Eye (tissue), 1 donor: ENCODE measurements at regions not wholly inside any gene's neighbourhood (a gene's known extent, or its start where the extent isn't known, plus 50 kb on each side); places are given as distances from the start of the nearest gene placed in this dataset.

Source experiments
- DNase-seq: peaks from one replicate; pipeline ENCODE4 v3.0.0-alpha.2; 2015

DNA sequence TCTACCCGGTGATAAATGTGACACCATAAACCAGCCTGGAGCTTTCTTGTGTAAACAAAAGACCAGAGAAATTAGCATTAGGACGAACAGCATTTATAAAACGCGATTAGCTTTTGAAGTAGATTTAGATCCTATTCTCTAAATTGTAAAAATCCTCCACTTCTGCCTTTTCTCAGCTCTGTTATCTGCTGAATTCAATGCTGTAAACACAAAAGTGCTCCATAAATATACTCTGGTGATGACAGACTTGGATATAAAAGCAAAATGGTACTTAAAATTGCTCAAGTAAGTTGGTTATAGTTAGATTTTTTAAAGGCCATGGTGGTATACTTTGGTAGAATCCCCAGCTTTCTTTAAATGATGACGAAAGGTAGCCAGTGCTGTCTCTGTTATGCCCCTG is 114.6 kb upstream of the RMST start:
- DNase-seq = no peak

DNA sequence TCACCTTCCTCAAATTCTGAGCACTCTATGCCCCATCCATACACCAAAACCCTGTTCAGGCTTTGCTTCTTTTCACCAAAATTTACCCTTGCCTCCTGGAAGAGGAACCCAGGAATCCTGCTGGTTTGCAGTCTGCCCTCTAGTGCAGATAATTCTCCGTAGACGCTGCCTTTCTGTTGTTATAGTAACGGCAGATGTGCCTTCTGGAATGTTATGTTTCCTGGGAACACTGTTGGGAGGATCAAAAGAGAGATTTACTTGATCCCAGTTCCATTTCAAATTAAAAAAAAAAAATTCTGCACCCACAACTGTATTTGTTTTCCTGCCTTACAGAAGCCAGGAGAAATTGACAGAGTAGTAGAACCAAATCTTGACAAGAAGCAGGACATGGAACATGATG is 104.2 kb upstream of the RMST start:
- no peak for DNase-seq

DNA sequence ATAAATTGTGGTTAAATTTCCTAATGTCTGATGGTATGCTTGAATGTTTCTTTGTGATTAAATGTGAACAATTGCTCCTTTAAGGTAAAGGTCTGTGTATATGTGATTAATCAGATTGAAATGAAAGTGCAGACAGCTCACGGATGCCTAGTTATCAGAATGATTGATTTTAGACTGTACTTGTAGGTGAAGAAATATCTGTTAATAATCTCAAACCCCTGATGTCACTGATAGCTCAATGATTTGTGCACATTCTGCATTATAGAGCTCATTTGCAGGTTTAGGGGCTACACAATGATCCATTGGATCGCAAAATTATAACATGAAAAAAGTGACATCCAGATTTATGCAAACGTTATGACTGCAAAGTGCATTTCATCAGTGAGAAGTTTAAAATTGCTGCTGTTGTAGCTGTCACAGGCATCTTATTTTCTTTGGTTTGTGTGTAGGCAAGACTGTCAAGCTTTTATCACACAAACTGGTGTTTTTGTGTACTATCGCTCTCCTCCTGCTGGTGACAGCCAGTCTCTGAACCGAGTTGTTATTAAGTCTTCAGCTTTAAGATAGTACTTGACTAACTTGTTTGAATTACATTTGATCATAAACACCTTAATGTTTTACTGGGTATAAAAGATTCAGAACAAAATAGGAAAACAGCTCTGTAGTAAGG is 103.4 kb upstream of the RMST start:
- DNase-seq = no peak

DNA sequence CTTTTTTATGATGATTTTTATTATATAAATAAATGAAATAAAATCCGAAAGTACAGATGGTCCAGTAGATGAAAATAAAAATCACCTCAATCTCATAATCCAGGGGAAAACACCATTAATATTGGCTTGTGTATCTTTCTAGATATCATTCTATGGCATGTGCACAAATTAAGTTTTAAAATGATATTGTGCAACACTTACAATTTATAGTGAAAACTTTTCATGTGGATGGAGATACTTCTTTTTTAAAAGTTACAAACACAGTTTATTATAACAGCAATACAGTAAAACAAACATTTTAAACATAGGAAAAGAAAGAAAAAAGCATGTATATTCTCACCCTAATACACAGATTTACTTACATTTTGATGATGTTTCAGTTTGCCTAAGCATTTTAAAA is 98.9 kb upstream of the RMST start:
- DNase-seq = no peak

DNA sequence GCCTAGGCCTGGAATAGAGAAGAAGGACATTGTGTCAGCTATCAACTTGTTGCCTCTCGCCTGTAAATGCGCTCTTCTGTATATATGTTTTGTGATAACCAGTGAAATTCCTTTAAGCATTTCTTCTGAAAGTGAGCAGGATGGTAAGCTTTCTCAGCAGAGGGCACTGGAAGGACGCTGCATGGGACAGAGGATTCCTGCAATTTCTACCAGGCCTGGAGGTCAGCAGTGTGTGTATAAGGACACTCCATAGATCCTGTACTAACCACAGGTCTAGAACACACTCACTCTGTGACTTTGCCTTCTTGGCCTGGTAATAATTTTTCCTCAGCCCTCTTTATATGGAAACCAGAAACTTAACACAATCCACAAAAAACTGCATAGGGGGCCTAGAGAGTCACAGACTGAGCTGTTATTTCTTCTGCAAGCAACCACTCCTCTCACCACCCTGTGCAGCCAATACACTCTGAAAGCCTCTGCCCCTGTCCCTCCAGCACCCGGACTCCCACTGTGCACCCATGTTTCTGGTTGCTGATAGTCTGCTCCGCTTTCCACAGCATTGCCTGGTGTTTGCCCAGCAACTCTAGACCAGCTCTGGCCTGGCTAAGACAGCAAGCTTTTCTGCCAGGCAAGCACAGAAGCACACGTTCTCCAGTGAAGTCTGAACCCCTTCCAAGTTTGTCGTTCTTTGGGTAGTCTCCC is 94.0 kb upstream of the RMST start:
- no peak for DNase-seq

DNA sequence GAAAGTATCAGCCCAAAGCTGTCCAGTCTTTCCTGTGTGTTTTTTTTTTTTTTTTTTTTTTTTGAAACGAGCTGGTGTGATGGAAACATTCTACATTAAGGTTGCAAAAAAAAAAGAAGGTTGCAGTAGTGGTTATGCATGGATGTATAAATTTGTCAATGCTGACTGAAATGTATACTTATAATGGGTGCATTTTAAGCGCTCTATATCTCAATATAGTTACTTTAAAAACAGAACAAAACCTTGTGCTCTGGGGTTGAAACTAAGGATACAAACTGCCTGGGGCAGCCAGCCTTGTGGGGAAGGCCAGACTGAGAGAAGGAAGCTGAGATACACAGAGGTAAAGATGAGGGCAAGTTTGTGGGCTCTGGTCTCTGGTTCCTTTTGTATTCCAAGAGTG is 87.3 kb upstream of the RMST start:
- DNase-seq = no peak

DNA sequence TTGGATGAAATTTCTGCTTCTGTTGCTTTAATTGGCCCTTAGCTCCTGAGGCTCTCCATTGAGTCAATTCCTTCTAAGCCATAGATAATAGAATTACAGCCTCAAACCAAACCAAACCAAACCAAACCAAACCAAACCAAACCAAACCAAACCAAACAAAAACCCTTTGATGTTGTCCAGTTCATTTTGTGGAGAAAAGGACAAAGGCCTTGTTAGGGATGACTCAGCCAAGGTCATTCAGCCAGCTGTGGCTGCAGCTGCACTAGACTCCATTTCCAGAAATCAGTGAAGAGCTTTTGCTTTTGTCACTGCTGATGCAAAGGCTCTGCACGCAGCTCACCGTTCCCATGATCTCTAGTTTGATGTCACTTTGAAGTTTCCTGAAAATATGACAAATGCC is 82.2 kb upstream of the RMST start:
- DNase-seq = no peak

DNA sequence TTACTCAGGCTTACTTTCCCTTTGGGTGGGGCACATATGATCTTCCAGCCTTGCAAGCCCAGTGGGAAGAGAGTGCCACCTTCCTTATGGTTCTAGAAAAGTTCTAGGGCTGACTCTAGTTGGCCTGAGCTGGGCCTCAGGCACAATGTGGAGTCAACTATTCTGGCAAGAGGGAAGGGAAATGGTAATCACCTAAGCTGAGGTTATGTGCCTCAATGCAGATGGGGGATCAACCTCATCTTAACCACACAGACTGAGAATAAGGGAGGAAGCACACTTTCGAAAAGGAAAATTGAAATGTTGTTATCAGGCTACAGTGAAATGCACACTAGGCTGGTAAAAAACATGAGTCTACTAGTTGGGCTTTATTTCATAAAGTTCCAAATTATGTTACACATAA is 77.5 kb upstream of the RMST start:
- no peak for DNase-seq

DNA sequence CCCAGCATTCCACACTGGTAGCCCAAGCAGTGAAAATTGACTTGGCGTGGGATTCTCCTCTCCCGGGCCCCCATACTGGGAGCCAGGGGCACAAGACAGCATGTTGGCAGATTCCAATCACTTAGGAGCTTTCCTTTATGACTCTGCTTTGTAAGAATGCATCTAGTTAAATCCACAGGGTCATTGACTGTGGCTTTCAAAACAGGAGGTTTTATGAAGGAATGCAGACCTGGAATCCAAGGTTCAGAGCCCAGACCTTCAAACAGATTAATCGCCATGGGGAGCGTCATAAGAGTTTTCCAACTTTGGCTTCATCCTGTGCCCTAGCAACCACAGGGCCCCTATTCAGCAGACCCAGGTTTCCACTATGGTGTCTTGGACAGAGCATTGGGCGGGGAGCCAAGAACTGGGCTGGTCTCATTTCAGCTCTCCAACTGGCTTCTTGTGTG is 76.4 kb upstream of the RMST start:
- DNase-seq = peak; percentile 84

DNA sequence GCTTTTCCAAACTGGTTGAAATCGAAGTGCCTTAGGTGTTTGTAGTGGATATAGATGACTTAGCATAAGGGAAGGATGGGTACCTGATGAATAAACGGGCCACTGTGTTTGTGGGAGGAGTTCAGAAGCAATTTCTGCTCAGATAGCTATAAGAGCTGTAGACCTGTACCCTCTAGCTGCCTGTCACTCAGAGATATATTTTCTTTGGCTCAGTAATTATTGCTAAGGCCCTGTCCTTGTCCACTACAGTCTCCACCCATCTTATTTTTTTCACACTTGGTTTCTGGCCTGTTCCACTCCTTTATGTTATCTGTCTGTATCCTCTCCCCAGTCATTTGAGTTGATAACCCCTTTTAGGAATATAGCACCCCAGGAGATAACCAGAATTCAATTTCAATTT is 74.8 kb upstream of the RMST start:
- DNase-seq = no peak

DNA sequence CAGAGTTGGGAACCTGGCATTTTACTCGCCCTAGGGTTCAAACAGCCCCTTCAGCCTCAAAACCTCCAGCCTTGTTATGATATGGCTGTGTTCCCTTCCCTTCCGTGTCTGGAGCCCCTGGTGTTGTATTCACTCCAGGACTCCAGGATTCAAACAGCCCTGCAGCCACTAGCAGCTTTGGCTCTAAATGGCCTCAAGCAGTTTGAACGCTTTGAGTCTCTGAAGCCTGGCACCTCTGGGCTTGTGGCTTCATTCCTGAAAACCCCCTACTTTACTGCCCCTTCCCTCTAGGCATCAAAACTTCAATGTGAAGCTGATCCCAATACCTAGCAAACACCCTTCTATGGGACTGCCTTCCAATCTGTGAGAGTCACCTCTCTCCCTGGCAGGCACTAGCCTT is 67.9 kb upstream of the RMST start:
- DNase-seq = no peak

DNA sequence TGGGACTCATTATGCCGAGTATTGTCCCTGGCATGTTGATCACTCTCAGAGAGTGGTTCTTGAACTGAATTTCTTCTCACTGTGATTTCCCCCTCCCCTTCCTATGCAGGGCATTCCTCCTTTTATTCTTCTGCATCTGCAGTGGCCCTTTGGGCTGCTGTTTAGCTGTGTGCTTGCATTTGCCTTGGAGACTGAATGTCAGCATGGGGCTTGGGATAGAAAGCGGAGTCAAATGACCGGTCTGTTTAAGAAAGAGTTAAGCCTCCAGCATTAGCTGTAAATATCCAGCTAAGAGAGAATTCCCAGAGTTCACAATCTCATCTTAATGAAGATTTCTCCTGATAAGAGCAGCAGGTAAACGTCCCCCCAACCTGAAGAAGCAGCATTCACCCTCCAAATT is 65.6 kb upstream of the RMST start:
- peak; percentile 54 for DNase-seq

DNA sequence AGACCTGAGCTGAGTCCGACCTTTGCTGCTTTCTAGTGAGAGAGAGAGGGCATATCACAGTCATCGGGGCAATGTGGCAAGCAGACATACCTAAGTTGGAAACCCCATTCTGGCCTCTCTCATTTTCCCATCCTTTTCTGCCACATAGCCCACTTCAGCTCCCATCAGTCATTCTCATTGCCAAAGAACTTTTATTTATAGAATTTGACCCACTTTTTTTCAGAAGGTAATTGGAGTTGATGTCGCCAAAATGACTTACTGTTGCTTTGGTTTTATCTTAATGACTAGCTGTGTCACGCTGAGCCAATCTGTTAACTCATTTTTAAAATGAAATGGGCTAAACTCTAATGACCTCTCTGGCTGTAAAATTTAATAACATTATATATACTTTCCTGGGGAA is 63.9 kb upstream of the RMST start:
- peak; percentile 66 for DNase-seq

DNA sequence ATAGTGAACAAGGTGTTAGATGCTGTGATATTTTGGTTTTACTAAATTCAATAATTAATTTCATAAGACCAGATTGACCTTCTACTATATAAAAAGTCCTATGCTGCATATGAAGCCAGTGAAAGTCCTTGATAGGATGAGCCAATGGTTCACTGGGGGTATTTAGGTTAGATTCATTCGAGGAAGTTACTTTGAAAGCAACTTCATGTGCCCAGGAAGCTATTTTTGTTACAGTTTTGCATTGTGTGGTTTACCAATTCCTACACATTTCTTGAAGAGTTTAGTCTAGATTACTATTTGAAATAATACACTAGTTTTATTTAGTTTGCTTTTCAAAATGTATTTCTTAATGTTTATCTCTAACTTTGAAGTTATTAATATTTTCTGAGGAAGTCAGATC is 58.5 kb upstream of the RMST start:
- DNase-seq = no peak

DNA sequence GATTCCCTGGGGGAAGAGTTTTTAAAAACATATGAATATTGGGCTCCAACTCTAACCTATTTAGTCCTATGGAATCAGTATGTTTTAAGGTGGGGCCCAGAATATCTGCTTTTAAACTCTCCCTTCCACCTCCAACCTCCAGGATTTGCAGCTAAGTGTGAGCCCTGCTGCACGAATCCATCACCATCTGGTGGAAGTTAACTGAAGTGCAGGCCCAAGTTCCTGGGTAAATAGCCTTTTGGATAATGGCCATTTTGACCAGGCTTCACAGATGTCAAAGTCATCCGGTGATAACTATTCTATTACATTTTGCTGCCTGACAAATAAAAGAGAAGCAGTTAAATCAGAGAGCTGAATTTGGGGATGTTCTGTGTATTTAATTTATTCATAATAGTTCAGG is 58.1 kb upstream of the RMST start:
- DNase-seq = peak; percentile 84

DNA sequence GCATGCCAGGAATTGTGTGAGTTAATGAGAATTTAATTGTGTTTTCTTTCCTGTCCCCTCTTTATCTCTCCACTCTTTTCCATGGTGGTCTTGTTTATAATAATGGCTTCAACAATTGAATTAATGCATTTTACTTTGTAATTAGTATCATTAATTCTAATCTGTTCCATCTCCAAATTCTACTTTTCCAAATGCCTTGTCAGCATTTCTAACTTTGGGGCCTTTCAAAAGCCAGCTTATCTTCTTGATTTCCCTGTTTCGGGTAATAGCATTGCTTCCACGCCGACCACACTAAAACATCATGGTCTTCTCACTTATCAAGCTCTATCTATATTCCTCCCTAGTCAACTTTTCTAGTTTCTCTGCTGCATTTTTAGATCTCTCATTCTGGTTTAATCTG is 54.2 kb upstream of the RMST start:
- no peak for DNase-seq

DNA sequence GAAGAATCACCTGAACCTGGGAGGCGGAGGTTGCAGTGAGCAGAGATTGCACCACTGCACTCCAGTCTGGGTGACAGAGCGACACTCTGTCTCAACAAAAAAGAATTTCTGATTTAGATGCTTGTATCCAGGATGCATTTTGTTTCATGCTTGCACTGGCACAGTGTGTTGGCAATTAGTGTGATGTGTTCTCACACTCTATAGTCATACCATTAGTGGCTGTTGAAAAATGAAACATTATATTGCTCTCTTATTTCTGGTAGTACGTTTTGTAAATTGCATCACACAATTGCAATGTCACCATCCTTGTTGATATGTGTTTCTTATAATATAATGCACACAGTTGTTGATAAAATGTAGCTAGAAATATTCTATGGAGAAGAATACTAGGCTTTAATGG is 51.3 kb upstream of the RMST start:
- DNase-seq = no peak
